ENCODE measurements at regions not wholly inside any gene's neighbourhood (a gene's known extent, or its start where the extent isn't known, plus 50 kb on each side); places are given as distances from the start of the nearest gene placed in this dataset.

- TF ChIP-seq MAX (IDR thresholded peaks at IDR 0.05) (no peak), REST (IDR thresholded peaks at IDR 0.05; ENCODE audit: low read depth) (no peak), ZBTB33 (IDR thresholded peaks at IDR 0.05; ENCODE audit: extremely low read depth, insufficient replicate concordance, low read length) (no peak), POLR2A (IDR thresholded peaks at IDR 0.05; ENCODE audit: borderline replicate concordance, extremely low read depth, insufficient read depth, insufficient read length) (no peak), RAD21 (IDR thresholded peaks at IDR 0.05; ENCODE audit: low read depth) (no peak), POLR2AphosphoS5 (IDR thresholded peaks at IDR 0.05; ENCODE audit: low read depth, low read length) (no peak), ZFX (IDR thresholded peaks at IDR 0.05) (no peak), CBX3 (IDR thresholded peaks at IDR 0.05; ENCODE audit: low read depth) (no peak), EZH2 (IDR thresholded peaks at IDR 0.05) (no peak)
- TF ChIP-seq, protein P1, sequence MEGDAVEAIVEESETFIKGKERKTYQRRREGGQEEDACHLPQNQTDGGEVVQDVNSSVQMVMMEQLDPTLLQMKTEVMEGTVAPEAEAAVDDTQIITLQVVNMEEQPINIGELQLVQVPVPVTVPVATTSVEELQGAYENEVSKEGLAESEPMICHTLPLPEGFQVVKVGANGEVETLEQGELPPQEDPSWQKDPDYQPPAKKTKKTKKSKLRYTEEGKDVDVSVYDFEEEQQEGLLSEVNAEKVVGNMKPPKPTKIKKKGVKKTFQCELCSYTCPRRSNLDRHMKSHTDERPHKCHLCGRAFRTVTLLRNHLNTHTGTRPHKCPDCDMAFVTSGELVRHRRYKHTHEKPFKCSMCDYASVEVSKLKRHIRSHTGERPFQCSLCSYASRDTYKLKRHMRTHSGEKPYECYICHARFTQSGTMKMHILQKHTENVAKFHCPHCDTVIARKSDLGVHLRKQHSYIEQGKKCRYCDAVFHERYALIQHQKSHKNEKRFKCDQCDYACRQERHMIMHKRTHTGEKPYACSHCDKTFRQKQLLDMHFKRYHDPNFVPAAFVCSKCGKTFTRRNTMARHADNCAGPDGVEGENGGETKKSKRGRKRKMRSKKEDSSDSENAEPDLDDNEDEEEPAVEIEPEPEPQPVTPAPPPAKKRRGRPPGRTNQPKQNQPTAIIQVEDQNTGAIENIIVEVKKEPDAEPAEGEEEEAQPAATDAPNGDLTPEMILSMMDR (IDR thresholded peaks at IDR 0.05 in 2 of 3, conservative IDR thresholded peaks at IDR 0.05 in 1 of 3; ENCODE audit: borderline replicate concordance in 1 of 3, insufficient read depth in 1 of 3, low read depth in 2 of 3, low read length in 2 of 3) = no peak
Measured at GRCh38 chr12:38110026-38110699, 206.4 kb upstream of the ALG10B start.
